ENCODE measurements at regions not wholly inside any gene's neighbourhood (a gene's known extent, or its start where the extent isn't known, plus 50 kb on each side); places are given as distances from the start of the nearest gene placed in this dataset.

- CTCF ChIA-PET, result no interaction called here
- no TSS peak for BruUV-seq (replicated peaks)
- Histone ChIP-seq H3K79me2 (ENCODE audit: low read depth) (no peaks in the 10 kb centered on the region), H3K4me2 (no peak overlapping the region), H3F3A (ENCODE audit: insufficient read depth, low read depth) (no peaks in the 10 kb centered on the region), H4K20me1 (ENCODE audit: insufficient read depth) (no peaks in the 10 kb centered on the region), H3K4me1 (replicated peaks; ENCODE audit: insufficient read depth) (no peaks in the 10 kb centered on the region), H3K36me3 (ENCODE audit: low read depth) (no peaks in the 10 kb centered on the region), H3K27me3 (ENCODE audit: insufficient read depth, low read depth) (no peaks in the 10 kb centered on the region), H3K4me3 (no peak overlapping the region), H3K27ac (no peak overlapping the region), H2AFZ (no peak overlapping the region), H3K9me2 (ENCODE audit: insufficient read depth) (no peaks in the 10 kb centered on the region), H3K9me3 (ENCODE audit: insufficient read depth, low read depth) (no peaks in the 10 kb centered on the region)
- intact Hi-C loops (cut with micrococcal nuclease; ENCODE audit: unreplicated experiment), result no loop called here
- DNase-seq, result no peak
- POLR2A ChIA-PET (ENCODE audit: unreplicated experiment), result no interaction called here
- TF ChIP-seq EZH2 (IDR thresholded peaks at IDR 0.05; ENCODE audit: low read depth) (no peak), CTCF (conservative IDR thresholded peaks at IDR 0.05) (no peak)
Observed at GRCh38 chr4:36914106-36914505, 330.4 kb upstream of the NWD2 start.

- Histone ChIP-seq H3K27me3 (ENCODE audit: insufficient read depth, low read depth) (no peaks in the 10 kb centered on the region), H3F3A (ENCODE audit: insufficient read depth, low read depth) (no peaks in the 10 kb centered on the region), H3K79me2 (ENCODE audit: low read depth) (no peaks in the 10 kb centered on the region), H3K9me2 (ENCODE audit: insufficient read depth) (no peaks in the 10 kb centered on the region), H3K27ac (no peak overlapping the region), H3K4me3 (no peak overlapping the region), H3K4me2 (no peak overlapping the region), H4K20me1 (ENCODE audit: insufficient read depth) (no peaks in the 10 kb centered on the region), H3K4me1 (replicated peaks; ENCODE audit: insufficient read depth) (no peaks in the 10 kb centered on the region), H3K36me3 (ENCODE audit: low read depth) (no peaks in the 10 kb centered on the region), H3K9me3 (ENCODE audit: insufficient read depth, low read depth) (no peaks in the 10 kb centered on the region), H2AFZ (no peak overlapping the region)
- TF ChIP-seq CTCF (conservative IDR thresholded peaks at IDR 0.05), result no peak
- TF ChIP-seq EZH2 (IDR thresholded peaks at IDR 0.05; ENCODE audit: low read depth), result no peak
- CTCF ChIA-PET, result no interaction called here
- BruUV-seq (replicated peaks), result no TSS peak
- DNase-seq, result no peak
- POLR2A ChIA-PET (ENCODE audit: unreplicated experiment), result no interaction called here
- intact Hi-C loops (cut with micrococcal nuclease; ENCODE audit: unreplicated experiment), result no loop called here
Observed at GRCh38 chr4:36915717-36916116, 328.8 kb upstream of the NWD2 start.

DNA sequence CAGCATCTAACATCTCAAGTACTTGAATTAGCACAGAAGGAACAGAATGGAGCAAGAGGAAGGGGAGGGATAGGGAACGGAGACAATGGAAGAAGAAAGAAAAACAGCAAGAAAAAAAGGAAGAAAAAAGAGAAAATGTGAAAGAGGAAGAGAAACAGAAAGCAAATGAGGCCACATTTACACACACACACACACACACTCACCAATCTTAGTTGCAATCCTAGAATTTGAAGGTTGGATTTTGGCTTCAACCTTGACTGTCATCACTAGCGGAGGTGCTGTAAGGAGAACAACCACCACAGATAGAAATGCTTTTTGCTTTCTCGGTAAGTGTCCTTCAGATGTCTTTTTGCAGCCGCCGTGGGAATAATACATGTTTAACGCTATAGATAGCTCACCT lies 327.1 kb upstream of the NWD2 start:
- TF ChIP-seq CTCF (conservative IDR thresholded peaks at IDR 0.05), result no peak
- ChIA-PET POLR2A (ENCODE audit: unreplicated experiment) (no interaction called here), CTCF (no interaction called here)
- Histone ChIP-seq H3K27ac (no peak overlapping the region), H3K4me1 (replicated peaks; ENCODE audit: insufficient read depth) (peaks cover 8% of the 10 kb centered on the region; the same call in 1 of the 2 replicates), H3K36me3 (ENCODE audit: low read depth) (no peaks in the 10 kb centered on the region), H3F3A (ENCODE audit: insufficient read depth, low read depth) (no peaks in the 10 kb centered on the region), H4K20me1 (ENCODE audit: insufficient read depth) (no peaks in the 10 kb centered on the region), H3K27me3 (ENCODE audit: insufficient read depth, low read depth) (no peaks in the 10 kb centered on the region), H3K79me2 (ENCODE audit: low read depth) (no peaks in the 10 kb centered on the region), H2AFZ (no peak overlapping the region), H3K4me3 (no peak overlapping the region), H3K9me2 (ENCODE audit: insufficient read depth) (no peaks in the 10 kb centered on the region), H3K4me2 (no peak overlapping the region), H3K9me3 (ENCODE audit: insufficient read depth, low read depth) (no peaks in the 10 kb centered on the region)
- no peak for DNase-seq
- no TSS peak for BruUV-seq (replicated peaks)
- intact Hi-C loops (cut with micrococcal nuclease; ENCODE audit: unreplicated experiment), result no loop called here

Measured in PC-9 (cell line).